DMS153 treated with DMSO at 0.1 percent for 48 hours (cell line): ENCODE measurements at regions not wholly inside any gene's neighbourhood (a gene's known extent, or its start where the extent isn't known, plus 50 kb on each side); places are given as distances from the start of the nearest gene placed in this dataset.

Experiments
- DNase-seq: peaks from one replicate; lab custom pipeline; 2025; ENCODE audit not compliant: unreplicated experiment; lab: John Stamatoyannopoulos, UW

DNA sequence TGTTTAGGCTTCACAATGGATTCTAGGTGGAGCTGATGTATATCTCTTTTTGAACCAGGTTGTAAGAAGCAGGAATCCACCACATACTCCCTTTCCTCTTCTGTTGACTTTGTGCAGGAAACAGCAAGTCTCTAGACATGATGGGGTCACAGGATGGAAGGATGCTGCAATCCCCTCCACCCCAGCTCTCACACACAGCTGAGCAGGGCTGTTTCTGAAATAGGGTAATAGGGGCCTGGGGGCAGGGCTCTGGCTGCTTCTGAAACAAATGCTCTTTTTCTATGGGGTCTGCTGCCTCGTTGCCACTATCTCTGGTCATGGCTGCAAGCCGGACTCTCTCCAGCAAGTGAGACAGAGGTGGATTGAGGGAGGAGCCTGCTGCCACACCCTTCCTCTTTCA lies 148.9 kb downstream of the SOX11 start:
- no peak for DNase-seq

GRCh38 chr2:5842326-5842725 lies 150.1 kb downstream of the SOX11 start:
- DNase-seq = no peak

DNA sequence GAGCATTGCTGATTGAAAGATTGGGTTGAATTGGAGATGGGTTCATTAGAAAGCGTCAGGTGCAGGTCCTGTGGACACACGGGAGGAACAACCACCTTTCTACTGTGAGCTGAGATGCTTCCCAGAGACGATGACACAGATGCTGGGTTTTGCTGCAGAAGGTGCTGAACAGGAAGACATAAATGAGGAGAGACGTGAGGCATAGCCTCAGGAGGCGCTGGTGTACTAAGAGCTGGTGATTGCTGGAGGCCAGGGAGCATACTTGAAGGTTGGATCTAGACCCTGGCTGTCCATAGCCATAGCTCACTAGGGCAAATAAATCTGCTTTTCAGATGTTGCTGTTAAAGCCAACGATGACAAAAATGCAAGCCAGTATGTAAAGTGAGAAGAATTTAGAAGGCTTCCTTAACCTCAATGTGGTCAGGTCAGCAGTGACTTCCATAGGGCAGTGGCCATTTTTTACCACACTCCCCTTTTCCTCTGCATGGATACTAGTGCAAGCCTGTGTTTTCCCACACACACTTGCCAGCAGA lies 153.7 kb downstream of the SOX11 start:
- no peak for DNase-seq

DNA sequence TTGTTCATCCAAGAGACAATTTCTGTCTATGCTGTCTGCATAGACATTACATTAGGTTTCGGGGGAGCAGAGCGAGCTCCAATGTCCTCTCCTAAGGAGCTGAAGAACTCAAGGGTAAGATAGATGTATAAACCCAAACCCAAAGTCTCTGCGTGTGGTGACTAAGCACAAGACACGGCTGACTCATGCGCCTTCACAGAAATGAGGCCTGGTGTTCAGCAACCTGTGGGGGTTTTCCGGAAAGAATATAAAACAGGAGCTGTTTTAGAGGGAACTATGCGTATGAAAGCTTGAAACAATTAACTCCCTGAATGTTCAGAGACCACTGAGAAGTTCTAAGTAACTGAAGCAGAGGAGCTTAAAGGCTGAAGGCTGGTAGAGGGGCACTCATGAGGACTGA lies 154.7 kb downstream of the SOX11 start:
- DNase-seq = no peak

DNA sequence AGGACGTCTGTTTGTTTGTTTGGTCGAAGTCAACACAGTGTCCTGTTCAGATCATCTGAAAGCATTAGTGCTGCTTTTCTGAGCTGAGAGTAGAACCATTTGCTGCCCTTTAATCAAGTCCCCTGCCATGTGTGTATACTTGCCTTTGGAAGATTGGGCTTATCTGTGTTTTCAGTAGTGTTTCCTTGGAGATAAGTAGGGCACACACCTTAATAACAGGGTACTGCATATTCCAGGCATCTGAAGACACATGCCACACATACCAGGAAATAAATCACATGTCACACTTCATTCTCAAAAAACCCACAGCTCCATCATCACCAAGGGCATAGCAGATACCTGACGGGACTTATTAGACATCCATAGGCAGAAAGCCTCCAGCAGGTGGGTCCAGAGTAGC lies 157.4 kb downstream of the SOX11 start:
- DNase-seq = no peak

- DNase-seq = no peak
These were observed 159.2 kb downstream of the SOX11 start for GRCh38 chr2:5851410-5851809.

DNA sequence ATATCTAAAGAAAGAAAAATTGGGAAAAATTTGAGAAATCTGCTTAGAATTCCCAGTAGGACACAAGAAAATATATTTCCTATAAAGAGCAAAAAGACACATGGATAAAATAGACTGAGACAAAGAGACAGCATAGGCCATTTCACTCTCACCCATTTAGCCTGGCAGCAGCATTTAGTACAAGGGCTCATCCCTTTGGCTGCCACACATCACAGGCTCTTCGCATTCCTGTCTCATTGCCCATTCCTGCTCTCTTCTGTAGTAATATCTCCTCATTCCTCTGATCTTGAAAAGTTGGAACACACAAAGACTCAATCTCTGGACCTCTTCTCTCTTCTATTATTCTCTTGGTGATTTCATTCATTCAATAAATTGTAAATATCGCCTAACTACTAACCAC lies 162.6 kb downstream of the SOX11 start:
- no peak for DNase-seq

DNA sequence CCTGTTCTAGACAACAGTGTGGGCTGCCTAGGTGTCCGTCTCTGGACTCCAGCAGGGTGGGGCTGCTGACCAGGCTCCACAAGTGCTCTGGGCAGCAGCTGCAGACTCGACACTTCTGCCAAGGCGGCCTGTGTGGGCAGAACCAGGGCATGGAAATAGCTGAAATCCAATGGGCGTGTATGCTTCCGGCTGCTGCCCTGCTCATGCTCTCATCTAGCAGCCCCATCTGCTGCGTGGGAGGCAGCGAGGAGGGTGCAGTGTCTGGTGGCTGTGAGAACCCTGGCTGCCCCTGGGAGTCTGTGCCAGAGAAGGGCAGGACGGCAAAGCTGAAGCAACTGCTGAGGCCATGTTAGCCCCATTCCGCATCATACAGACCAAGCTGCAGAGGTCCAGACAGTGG lies 174.9 kb downstream of the SOX11 start:
- DNase-seq = no peak

GRCh38 chr2:5868931-5869330 lies 176.7 kb downstream of the SOX11 start:
- DNase-seq = no peak

DNA sequence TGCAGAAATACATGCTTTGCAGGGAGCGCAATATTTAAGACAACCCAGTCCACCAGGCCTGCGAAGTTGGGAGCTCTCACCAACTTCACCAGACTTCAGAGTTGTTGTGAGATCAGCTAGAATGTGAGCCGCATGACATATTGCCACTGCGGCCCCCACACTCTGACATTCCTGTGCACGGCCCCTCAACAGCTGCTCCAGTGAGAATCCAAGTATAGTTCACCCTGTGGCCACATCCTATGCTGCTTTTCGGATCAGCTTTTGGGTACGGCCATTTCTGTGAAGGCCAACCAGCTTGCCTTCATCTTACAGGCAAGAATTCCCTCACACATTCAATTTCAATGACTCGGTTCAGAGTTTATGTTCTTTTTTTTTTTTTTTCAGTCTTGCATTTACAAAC lies 177.8 kb downstream of the SOX11 start:
- DNase-seq = no peak

- DNase-seq = no peak
These were observed 185.2 kb downstream of the SOX11 start for GRCh38 chr2:5877360-5877759.

- no peak for DNase-seq
These were observed 193.4 kb downstream of the SOX11 start for GRCh38 chr2:5885451-5886173.

GRCh38 chr2:5886462-5886861 lies 194.3 kb downstream of the SOX11 start:
- DNase-seq = no peak

DNA sequence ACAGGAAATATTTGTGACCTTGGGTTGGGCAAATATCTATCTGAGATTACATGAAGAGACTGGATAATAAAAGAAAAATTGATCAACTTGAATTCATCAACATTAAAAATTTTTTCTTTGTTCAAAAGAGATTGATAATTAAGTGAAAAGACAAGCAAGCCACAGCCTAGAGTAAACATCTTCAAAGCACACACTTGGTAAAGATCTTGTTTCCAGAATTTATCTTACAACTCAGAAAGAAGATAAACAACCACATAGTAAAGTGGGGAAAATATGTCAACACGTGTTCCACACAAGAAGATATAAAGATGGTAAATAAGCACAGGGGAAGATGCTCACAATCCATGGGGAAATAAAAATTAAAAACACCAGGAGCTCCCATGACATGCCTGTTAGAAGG lies 195.9 kb downstream of the SOX11 start:
- DNase-seq = no peak

- DNase-seq = no peak
These were observed 197.3 kb downstream of the SOX11 start for GRCh38 chr2:5889519-5889918.

DNA sequence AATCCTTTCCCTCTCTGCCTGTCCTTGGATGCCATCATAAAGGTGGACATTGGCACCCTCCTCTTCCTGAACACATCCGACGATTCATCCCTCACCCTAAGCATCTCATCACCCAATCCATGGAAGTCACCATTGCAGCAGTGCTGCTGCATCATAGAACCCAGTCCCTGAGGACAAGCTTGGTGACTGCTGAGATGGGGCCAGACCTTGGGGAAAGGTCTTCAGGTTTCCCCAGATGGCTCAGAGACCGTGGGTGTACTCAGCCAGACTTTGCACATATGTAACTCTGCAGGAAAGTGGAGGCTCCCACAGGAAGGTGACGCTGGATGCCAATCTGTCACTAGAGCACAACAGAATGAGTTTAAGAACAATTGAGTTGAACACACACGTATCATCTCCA lies 202.2 kb downstream of the SOX11 start:
- DNase-seq = no peak

DNA sequence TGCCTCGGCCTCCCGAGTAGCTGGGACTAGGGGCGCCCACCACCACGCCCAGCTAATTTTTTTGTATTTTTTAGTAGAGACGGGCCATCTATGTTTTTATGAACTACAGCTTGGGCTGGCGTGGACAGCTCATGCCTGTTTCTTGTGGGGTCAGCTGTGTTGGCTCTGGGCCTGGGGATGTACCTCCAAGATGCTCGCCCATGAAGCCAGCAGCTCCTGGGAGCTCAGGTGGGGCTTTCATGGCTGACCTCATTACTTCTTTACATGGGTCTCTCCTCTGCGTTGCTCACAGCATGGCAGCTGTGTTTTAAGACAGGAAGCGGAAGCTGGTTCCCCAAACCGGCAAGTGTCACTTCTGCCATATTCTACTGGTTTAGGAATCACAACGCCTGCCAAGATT lies 203.1 kb downstream of the SOX11 start:
- DNase-seq = no peak

GRCh38 chr2:5897249-5897648 lies 205.1 kb downstream of the SOX11 start:
- DNase-seq = no peak

DNA sequence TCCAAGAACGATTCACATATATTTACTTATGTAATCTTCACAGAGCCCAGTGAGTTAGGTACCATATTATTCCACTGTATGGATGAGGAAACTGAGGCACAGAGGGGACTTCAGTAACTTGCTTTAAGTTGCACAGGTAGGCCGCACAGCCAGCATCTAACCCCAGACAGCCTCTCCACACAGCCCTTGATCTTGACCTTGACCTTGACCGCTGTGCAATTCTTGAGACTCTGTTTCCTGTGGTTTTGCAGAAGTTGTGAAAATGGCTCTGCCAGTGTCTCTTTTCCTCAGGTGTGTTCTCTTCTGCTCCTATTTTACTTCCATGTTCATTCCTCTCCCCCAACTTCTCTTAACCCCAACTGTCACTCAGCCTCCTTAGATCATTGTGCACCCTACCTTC lies 206.5 kb downstream of the SOX11 start:
- DNase-seq = no peak

DNA sequence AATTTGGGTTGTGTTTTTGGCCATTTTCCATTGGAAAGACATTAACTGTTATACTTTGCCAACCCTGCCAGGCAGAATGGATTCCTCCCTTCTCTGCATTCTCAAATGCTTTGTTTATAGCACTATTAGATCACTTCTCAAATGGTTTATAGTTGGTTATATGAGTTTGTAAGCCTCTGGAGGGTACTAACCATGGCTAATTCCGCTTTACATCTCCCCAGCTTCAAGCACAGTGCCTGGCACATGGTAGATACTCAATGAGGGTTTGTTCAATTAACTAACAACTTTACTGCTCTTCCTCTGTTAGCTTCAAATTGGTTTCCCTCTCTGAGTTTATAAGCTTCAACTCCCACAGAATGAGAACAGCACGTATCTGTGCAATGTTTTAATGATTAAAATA lies 213.5 kb downstream of the SOX11 start:
- no peak for DNase-seq

DNA sequence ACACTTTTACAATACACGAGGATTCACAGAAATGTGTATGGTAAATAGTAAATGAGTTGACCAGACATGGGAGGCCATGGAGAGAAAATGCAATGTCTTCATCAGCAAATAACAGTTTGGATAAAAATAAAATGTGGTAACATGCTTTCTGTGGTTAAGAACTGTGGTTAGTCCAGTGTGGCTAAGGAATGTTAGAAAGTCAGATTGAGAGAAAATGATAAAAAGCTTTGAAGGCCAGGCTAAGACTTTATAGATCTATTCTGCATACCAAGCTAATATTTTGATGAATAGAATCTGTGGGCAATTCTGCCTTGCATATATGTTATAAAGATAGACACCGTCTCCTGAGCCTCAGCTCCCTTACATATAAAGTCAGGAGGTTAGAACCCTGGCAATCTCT lies 215.9 kb downstream of the SOX11 start:
- DNase-seq = no peak

DNA sequence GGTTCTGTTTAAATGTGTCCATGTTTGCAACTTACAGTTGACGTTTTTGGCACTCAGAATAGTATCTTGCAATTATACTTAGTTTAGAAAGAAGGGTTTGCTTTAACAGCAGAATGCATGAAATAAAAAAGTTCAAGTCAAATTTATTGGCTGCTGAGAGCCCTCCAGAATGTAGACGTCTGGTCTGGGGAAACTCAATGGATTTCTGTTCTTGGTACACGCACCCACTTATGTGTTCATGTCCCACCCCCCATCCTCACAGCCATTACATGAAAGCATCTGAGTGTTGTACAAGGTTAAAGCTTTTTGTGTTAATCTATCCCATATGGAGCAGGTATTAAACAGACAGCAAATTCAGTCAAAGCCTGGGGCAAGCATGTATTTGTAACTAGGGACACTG lies 219.5 kb downstream of the SOX11 start:
- no peak for DNase-seq

- DNase-seq = no peak
These were observed 221.7 kb downstream of the SOX11 start for GRCh38 chr2:5913711-5914395.
